HEK293T (cell line): ENCODE measurements at regions not wholly inside any gene's neighbourhood (a gene's known extent, or its start where the extent isn't known, plus 50 kb on each side); places are given as distances from the start of the nearest gene placed in this dataset.
"Not testable (repeated sequence)": the region's sequence is repeated elsewhere in the genome, so short reads cannot be mapped to it uniquely, and the experiment has no call there.

Experiments
- CTCF ChIA-PET: fragments of 350-600 bp; formaldehyde crosslinking; extraction: SDS; loops from one replicate; lab custom pipeline; 2021; ENCODE audit warnings: antibody characterized with exemption, inconsistent platforms; lab: Yijun Ruan, JAX
- POLR2A ChIA-PET: fragments of 350-600 bp; formaldehyde crosslinking; extraction: SDS; loops from one replicate; lab custom pipeline; 2020; ENCODE audit warnings: antibody characterized with exemption, inconsistent platforms; lab: Yijun Ruan, JAX
- DNase-seq: peaks from one replicate; pipeline ENCODE4 v3.0.0; 2012; ENCODE audit warnings: mixed read lengths; ENCODE audit errors: extremely low spot score
- ARNT ChIP-seq: fragments of 450-650 bp; IDR thresholded peaks from 2 replicates; pipeline ENCODE4 v1.6.1; 2017; ENCODE audit warnings: mild to moderate bottlenecking
- BHLHE40 ChIP-seq: fragments of 450-650 bp; IDR thresholded peaks from 2 replicates; pipeline ENCODE4 v1.6.1; 2016; ENCODE audit warnings: mild to moderate bottlenecking, moderate library complexity, borderline replicate concordance
- CTBP1 ChIP-seq: fragments of 450-650 bp; IDR thresholded peaks from 2 replicates; pipeline ENCODE4 v1.6.1; 2016; ENCODE audit warnings: borderline replicate concordance
- ELF4 ChIP-seq: fragments of 450-650 bp; IDR thresholded peaks from 2 replicates; pipeline ENCODE4 v1.6.1; 2017; ENCODE audit warnings: antibody characterized with exemption
- FOXA1 ChIP-seq: fragments of 450-650 bp; IDR thresholded peaks from 2 replicates; pipeline ENCODE4 v1.6.1; 2016; ENCODE audit warnings: mild to moderate bottlenecking
- FOXK2 ChIP-seq: fragments of 450-650 bp; IDR thresholded peaks from 2 replicates; pipeline ENCODE4 v1.6.1; 2016; ENCODE audit warnings: mild to moderate bottlenecking
- FOXM1 ChIP-seq: fragments of 450-650 bp; IDR thresholded peaks from 2 replicates; pipeline ENCODE4 v1.6.1; 2017; ENCODE audit warnings: mild to moderate bottlenecking, borderline replicate concordance
- HDGF ChIP-seq: fragments of 450-650 bp; IDR thresholded peaks from 2 replicates; pipeline ENCODE4 v1.6.1; 2017; ENCODE audit warnings: antibody characterized with exemption, borderline replicate concordance
- L3MBTL2 ChIP-seq: fragments of 450-650 bp; conservative IDR thresholded peaks from 2 replicates; pipeline ENCODE4 v1.6.1; 2016; ENCODE audit warnings: mild to moderate bottlenecking
- LEF1 ChIP-seq: fragments of 450-650 bp; IDR thresholded peaks from 2 replicates; pipeline ENCODE4 v1.6.1; 2017; ENCODE audit warnings: mild to moderate bottlenecking, borderline replicate concordance
- NFRKB ChIP-seq: fragments of 450-650 bp; IDR thresholded peaks from 2 replicates; pipeline ENCODE4 v1.6.1; 2016; ENCODE audit warnings: mild to moderate bottlenecking, moderate library complexity
- PKNOX1 ChIP-seq: fragments of 450-650 bp; IDR thresholded peaks from 2 replicates; pipeline ENCODE4 v1.6.1; 2016
- SP1 ChIP-seq: fragments of 450-650 bp; IDR thresholded peaks from 2 replicates; pipeline ENCODE4 v1.6.1; 2017
- SUZ12 ChIP-seq: fragments of 450-650 bp; IDR thresholded peaks from 2 replicates; pipeline ENCODE4 v1.6.1; 2016; ENCODE audit warnings: mild to moderate bottlenecking
- TARDBP ChIP-seq: fragments of 450-650 bp; IDR thresholded peaks from 2 replicates; pipeline ENCODE4 v1.6.1; 2016
- ZNF384 ChIP-seq: fragments of 450-650 bp; IDR thresholded peaks from 2 replicates; pipeline ENCODE4 v1.6.1; 2016

GRCh38 chr1:157301477-157302198 lies 163.4 kb upstream of the ETV3 start:
- POLR2A ChIA-PET: no interaction called here
- CTCF ChIA-PET: no interaction called here
- no peak for TF ChIP-seq FOXM1
- no peak for TF ChIP-seq FOXK2
- no peak for TF ChIP-seq PKNOX1
- TF ChIP-seq TARDBP: no peak
- TF ChIP-seq SP1: no peak
- TF ChIP-seq LEF1: no peak
- TF ChIP-seq SUZ12: no peak
- TF ChIP-seq FOXA1: no peak
- TF ChIP-seq NFRKB: no peak
- no peak for TF ChIP-seq ARNT
- TF ChIP-seq ZNF384: no peak
- no peak for TF ChIP-seq HDGF
- TF ChIP-seq L3MBTL2: no peak
- TF ChIP-seq BHLHE40: no peak
- TF ChIP-seq ELF4: no peak
- no peak for TF ChIP-seq CTBP1
- no peak for DNase-seq

- DNase-seq, CTCF ChIA-PET: not testable (repeated sequence)
- POLR2A ChIA-PET: interaction anchor here (0.6 kb wide), 1 partner anchor 9 kb away, joined by 3 read pairs; no protein-coding TSS in a partner anchor
Observed at GRCh38 chr1:157294387-157295145, 156.4 kb upstream of the ETV3 start.

- ChIA-PET CTCF (no interaction called here), POLR2A (no interaction called here)
- DNase-seq: no peak
- TF ChIP-seq NFRKB: no peak
- no peak for TF ChIP-seq FOXA1
- TF ChIP-seq ELF4: no peak
- no peak for TF ChIP-seq CTBP1
- no peak for TF ChIP-seq HDGF
- no peak for TF ChIP-seq ZNF384
- TF ChIP-seq FOXM1: no peak
Observed at GRCh38 chr1:157292809-157293564, 154.8 kb upstream of the ETV3 start.

- ChIA-PET CTCF (no interaction called here), POLR2A (no interaction called here)
- no peak for DNase-seq
- no peak for TF ChIP-seq HDGF
- no peak for TF ChIP-seq TARDBP
- TF ChIP-seq LEF1: no peak
- TF ChIP-seq SP1: no peak
- no peak for TF ChIP-seq NFRKB
- TF ChIP-seq PKNOX1: no peak
- no peak for TF ChIP-seq ELF4
Observed at GRCh38 chr1:157292302-157292701, 154.1 kb upstream of the ETV3 start.

- POLR2A ChIA-PET: no interaction called here
- TF ChIP-seq LEF1 (no peak), FOXA1 (no peak), NFRKB (no peak), SP1 (no peak), CTBP1 (no peak)
- CTCF ChIA-PET: interaction anchor here (1.0 kb wide), 1 partner anchor 136 kb away, joined by 3 read pairs; no protein-coding TSS in a partner anchor
- no peak for DNase-seq
Observed at GRCh38 chr1:157291083-157291482, 152.9 kb upstream of the ETV3 start.

- no peak for DNase-seq
- POLR2A ChIA-PET: no interaction called here
- CTCF ChIA-PET: interaction anchor here (1.0 kb wide), 1 partner anchor 22 kb away, joined by 5 read pairs; no protein-coding TSS in a partner anchor
- no peak for TF ChIP-seq FOXA1
- TF ChIP-seq ARNT: no peak
- no peak for TF ChIP-seq CTBP1
- no peak for TF ChIP-seq LEF1
- no peak for TF ChIP-seq BHLHE40
- TF ChIP-seq HDGF: no peak
- TF ChIP-seq PKNOX1: no peak
- no peak for TF ChIP-seq TARDBP
- TF ChIP-seq SP1: no peak
- no peak for TF ChIP-seq ZNF384
- no peak for TF ChIP-seq NFRKB
- no peak for TF ChIP-seq ELF4
- TF ChIP-seq SUZ12: no peak
- no peak for TF ChIP-seq FOXK2
- TF ChIP-seq FOXM1: no peak
- no peak for TF ChIP-seq L3MBTL2
Observed at GRCh38 chr1:157289424-157290105, 151.4 kb upstream of the ETV3 start.
